Stimulated activated CD8-positive, alpha-beta memory T cell treated with anti-CD3 and anti-CD28 coated beads, Interleukin-4, amount 100 ng/mL, for 24 hours (primary cell): ENCODE measurements at regions not wholly inside any gene's neighbourhood (a gene's known extent, or its start where the extent isn't known, plus 50 kb on each side); places are given as distances from the start of the nearest gene placed in this dataset.

ENCODE experiments used
- DNase-seq: peaks from one replicate; pipeline ENCODE4 v3.0.0-alpha.2; 2020; ENCODE audit warnings: low read depth

DNA sequence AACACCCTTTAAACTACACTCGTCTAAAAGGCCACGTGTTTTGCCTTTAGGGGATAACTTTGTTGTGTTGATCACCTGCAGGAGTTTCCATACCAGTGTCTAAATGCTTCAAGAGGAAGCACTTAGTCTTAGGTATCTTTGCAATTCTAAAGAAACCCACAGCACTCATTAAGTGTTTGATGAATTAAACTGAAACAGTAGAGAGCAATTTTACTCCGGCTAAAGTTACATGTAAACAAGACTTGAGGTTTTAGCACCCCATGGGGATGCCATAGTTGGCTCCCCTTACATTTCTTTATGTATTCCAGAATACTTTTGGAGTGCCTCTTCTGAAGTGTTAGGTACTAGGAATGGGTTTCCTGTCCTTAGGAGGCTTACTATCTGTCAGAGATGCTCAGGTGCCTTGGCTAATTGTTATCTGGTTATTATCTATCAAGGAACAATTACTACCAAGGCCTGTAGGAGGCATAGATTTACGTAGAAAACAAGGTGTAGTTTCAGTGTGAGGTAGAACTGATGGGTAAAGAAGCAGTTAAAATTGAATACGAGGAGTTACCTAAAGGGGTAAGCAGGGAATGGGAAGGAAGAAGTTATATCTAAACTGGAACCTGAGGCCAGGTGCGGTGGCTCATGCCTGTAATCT lies 176.8 kb upstream of the SAMSN1 start:
- no peak for DNase-seq

DNA sequence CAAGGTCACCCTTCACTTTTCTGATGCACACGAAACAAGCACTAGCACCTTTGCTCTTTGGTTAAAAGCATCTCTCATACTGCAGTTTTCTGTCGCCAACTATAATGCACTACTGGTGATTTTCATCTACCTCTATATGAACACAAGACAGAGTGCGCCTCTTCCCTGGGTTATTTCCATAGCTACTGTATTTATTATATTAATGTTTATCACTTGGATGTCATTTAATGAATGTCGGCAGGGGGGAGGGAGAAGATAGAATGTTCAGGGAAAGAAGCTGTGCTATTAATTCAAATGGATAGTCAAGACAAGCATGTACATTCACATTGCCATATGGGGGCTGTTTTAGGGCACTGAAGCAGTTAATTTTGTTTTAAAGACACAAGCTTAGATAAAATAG lies 174.1 kb upstream of the SAMSN1 start:
- no peak for DNase-seq

DNA sequence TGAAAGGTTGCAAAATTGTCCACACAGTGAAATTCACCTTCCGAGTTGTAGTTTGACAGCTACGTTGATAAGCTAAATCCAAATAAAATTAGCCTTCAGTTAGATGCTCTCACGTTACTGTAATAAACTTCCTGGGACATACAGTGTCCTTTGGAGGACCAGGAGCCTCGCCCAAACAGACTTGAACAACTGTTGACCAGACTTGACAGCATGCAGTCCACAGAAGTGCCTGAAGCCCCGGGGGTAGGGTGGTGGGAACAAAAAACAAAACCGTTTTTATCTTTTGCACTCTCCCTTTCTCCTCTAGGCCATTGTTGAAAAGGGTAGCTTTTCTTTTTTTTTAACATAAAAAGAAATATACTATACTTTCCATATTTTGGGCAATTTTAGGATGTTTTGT lies 172.8 kb upstream of the SAMSN1 start:
- DNase-seq: no peak

DNA sequence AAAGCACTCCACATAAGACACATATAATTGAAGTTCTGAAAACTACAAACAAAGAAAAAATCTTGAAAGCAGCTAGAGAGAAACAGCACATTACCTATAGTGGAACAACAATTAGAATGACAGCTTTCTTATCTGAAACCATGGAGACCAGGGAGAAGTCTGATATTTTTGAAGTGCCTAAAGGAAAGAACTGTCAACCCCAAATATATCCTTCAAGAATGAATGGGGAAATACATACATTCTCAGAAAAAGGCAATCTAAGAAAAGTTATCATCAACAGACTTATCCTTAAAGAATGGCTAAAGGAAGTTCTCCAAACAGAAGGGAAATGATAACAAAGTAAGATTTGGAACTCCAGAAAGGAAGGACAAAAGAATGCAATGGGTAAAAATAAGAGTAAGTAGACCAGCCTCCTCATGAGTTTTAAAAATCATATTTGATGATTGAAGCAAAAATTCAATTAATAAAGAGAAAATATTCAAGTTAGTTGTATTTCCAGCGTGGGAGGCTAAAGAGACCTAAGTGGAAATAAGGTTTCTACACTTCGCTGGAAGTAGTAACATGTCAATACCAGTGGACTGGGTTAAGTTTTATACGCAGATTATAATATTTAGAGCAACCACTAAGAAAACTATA lies 170.8 kb upstream of the SAMSN1 start:
- no peak for DNase-seq

GRCh38 chr21:14713109-14713508 lies 167.0 kb upstream of the SAMSN1 start:
- no peak for DNase-seq

GRCh38 chr21:14712121-14712715 lies 166.1 kb upstream of the SAMSN1 start:
- no peak for DNase-seq

DNA sequence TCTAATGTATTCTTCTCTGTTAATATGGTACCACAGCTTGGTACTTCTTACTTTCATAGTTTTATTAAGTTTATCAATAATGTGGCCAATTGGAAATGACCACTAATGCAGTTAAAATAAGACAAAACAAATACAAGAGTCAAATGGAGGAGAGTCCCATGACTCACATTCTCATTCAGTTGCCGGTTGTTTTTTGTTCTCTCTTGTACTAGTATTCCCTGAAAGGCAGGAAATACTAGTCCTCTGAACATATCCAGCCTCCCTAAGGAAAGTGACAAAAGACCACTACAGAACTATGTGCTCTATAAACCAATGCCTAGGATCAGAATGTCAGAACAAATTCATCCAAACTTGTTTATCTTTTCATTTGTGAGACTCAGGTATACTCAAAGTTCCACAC lies 165.2 kb upstream of the SAMSN1 start:
- DNase-seq: no peak

GRCh38 chr21:14707511-14708020 lies 161.5 kb upstream of the SAMSN1 start:
- no peak for DNase-seq

- no peak for DNase-seq
These were observed 160.8 kb upstream of the SAMSN1 start for GRCh38 chr21:14706712-14707510.

DNA sequence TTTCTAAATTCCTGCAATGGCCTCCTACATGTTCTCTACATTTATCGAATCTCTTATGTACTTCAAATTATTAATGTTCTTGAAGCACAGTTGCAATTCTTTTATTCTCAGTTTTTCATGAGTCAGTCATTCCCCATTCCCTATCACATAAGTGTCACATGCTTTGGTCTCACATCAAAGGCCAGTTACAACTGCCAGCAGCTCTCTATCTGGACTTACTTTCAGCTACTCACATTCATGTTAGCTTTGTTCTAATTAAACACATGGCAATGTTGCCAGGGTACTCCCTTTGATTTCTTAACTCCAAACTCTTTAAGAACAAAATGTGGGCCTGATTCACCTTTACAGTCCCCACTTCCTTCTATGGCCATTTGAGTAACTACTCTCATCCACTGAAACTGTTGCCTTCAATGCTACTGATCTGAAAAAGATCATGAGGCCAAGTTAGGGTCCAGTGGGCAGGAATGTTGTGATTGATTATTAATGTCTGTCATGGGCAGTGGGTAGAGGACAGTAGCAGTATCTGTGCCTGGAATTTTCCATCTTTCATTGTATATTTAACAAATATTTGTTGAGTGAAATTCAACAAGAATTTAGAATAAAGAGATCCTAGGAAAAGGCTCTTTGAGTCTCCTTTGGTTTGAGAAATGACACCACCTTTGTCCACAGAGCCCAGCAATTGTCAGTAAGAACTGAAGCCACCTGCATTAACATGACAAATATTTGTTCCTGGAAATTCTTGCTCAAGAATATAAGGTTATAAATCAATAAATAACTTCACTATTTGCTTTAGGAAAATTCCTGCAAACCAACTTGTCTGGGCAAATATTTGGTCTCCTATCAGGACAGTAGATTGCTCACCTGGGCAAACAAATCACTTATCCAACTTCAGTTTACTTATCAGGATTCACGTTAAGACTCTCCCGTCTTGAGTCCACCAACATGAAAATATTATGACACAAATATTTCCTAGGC lies 153.6 kb upstream of the SAMSN1 start:
- DNase-seq: no peak

- DNase-seq: no peak
These were observed 151.7 kb upstream of the SAMSN1 start for GRCh38 chr21:14697769-14698168.

GRCh38 chr21:14694817-14695216 lies 148.7 kb upstream of the SAMSN1 start:
- DNase-seq: no peak

GRCh38 chr21:14693997-14694396 lies 147.9 kb upstream of the SAMSN1 start:
- DNase-seq: no peak

- DNase-seq: no peak
These were observed 145.8 kb upstream of the SAMSN1 start for GRCh38 chr21:14691914-14692313.

DNA sequence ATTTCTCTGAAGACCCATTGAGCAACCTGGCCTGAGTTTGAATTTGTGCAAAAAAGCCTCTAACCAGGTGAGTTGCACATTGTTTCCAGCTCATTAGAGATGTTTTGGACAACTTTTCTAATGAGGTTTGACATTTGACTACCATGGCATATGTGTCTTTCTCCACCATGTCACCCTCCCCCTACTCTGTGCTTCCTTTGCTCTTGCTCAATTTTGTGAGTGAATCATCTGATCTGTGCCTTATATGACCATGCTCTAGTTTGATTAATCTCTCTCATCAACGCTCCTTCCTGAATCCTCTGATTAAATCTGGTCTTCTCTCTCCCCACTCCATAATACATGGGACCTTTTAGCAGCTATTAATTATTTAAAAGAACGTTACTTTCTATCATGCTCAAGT lies 144.8 kb upstream of the SAMSN1 start:
- no peak for DNase-seq

GRCh38 chr21:14688936-14689335 lies 142.8 kb upstream of the SAMSN1 start:
- no peak for DNase-seq

- no peak for DNase-seq
These were observed 142.3 kb upstream of the SAMSN1 start for GRCh38 chr21:14688412-14688811.

- no peak for DNase-seq
These were observed 141.1 kb upstream of the SAMSN1 start for GRCh38 chr21:14687268-14687625.

DNA sequence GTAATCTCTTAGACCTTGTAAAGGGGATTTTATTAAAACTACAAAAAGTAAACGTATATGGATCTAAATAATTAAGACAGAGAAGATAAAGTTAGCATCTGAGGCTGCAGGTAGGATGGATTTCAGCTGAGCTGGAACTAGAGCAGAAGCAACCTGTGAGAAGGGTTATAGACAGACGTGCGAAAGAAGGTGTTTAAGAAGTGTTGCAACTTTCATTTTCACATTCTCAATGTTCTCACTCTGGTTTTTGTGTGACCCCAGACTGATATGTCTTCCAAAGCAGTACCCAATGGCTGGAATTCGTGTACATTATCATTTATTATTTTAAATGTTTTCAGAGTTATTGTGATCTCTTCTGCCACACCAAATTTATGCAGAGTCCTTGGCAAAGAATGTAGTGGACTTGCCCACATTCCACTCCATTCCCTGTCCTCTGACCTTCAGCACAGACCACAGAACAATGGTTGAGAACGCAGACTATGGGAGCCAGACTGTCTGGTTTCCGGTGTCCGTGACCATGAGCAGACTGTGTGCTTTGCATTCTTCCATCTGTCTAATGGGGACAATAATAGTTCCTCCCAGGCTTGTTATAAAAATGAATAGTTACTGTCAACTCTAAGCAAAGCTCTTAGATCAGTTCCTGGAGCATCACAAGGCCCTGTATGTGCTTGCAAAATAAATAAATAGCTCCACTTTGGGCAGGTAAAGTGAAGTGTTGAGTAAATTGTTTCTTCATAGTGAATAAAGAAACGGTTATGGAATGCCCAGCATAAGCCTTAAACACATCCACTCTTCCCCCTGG lies 140.6 kb upstream of the SAMSN1 start:
- DNase-seq: no peak

GRCh38 chr21:14685568-14685967 lies 139.5 kb upstream of the SAMSN1 start:
- no peak for DNase-seq

DNA sequence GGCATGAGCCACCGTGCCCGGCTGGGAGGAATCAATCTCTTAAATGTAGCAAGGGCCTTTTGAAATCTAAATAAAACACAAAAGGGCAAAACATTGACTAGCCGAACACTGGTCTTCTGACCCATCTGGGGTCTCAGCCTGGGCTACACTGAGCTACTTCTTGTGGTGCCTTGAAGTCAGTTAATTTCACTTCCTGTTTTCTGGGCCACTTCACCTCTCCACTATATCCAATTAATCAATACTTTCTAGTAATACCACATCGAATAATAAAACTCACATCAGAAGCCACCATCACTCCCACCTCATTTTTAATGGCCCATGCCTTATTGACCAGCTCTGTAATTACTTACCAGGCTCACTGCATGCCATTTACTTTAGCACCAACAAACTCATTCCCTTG lies 138.0 kb upstream of the SAMSN1 start:
- DNase-seq: no peak
